ENCODE measurements at regions not wholly inside any gene's neighbourhood (a gene's known extent, or its start where the extent isn't known, plus 50 kb on each side); places are given as distances from the start of the nearest gene placed in this dataset.
A peak's percentile ranks its signal among the peaks of the same experiment; 100 is the strongest.

DNA sequence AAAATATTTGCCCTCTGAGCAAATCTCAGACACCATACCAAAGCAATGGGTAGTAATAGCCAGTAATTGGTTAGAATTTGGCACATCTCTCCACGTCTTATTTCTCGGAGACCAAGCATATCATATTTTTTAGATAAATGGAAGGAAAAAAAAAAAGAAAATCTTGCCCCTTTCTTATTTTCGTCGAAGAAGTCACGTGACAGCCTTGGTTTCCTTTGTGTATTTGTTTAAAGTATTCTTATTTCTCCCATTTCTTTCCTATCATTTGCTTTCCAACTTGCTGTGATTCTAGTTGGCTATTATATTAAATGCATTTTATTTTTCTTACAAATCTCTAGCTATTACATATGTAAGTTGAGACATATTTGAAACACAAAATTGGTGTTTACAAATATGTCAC, 2155.9 kb downstream of the PCDH9 start:
- no peaks in the 10 kb centered on the region for H4K20me1 ChIP-seq (ENCODE audit: control insufficient read depth, insufficient read depth)
- no TSS peak for BruUV-seq (replicated peaks)
- H3K4me1 ChIP-seq (ENCODE audit: control insufficient read depth, insufficient read depth, low read length): no peaks in the 10 kb centered on the region
- no peaks in the 10 kb centered on the region for H3K36me3 ChIP-seq (ENCODE audit: control insufficient read depth in 2 of 2, insufficient read depth in 2 of 2, low read length in 1 of 2)
- H3K4me3 ChIP-seq: no peak overlapping the region
- ChIA-PET RAD21 (ENCODE audit: unreplicated experiment) (no interaction called here), POLR2A (no interaction called here), CTCF (no interaction called here), SMC1A (ENCODE audit: uncharacterized antibody, unreplicated experiment) (interaction anchor here (0.6 to 0.9 kb wide), 2 partner anchors 13 to 1400 kb away, joined by 3 read pairs; no protein-coding TSS in a partner anchor)
- H3K9me3 ChIP-seq (replicated peaks; ENCODE audit: control insufficient read depth, insufficient read depth, low read length): no peaks in the 10 kb centered on the region
- no peak overlapping the region for H3K27ac ChIP-seq (ENCODE audit: control insufficient read depth, insufficient read depth)
- WGBS (ENCODE audit: insufficient coverage, insufficient replicate concordance, low lambda C conversion rate, missing lambda C conversion rate): 16% methylated on average over 5 of the region's 5 CpGs
- no peaks in the 10 kb centered on the region for H3K27me3 ChIP-seq (replicated peaks in 1 of 2; ENCODE audit: control insufficient read depth in 2 of 2, insufficient read depth in 2 of 2, low read length in 1 of 2)
- in situ Hi-C loops (cut with MboI): no loop called here
- ATAC-seq: no peak
- no peak for DNase-seq (ENCODE audit: low read depth, low spot score)
- H2AFZ ChIP-seq (ENCODE audit: control insufficient read depth, low read depth, low read length): no peak overlapping the region
- H3K79me2 ChIP-seq (ENCODE audit: control insufficient read depth, insufficient read depth, low read length): no peaks in the 10 kb centered on the region
- intact Hi-C loops (cut with micrococcal nuclease; ENCODE audit: unreplicated experiment): loop anchor here (10.0 kb wide), 1 partner anchor 61 kb away; no protein-coding TSS in a partner anchor
- TF ChIP-seq CEBPB (IDR thresholded peaks at IDR 0.05; ENCODE audit: borderline replicate concordance in 1 of 2, low read depth in 2 of 2, low read length in 2 of 2): no peak
- TF ChIP-seq ZBTB33 (IDR thresholded peaks at IDR 0.05): no peak
- TF ChIP-seq RAD51 (IDR thresholded peaks at IDR 0.05): peak; percentile 54; the same call in 1 of the 2 replicates
- no peak for TF ChIP-seq TARDBP (IDR thresholded peaks at IDR 0.05; ENCODE audit: borderline replicate concordance)
- TF ChIP-seq MYC (IDR thresholded peaks at IDR 0.05; ENCODE audit: insufficient read depth, insufficient read length, insufficient replicate concordance, low read length, severe bottlenecking): no peak
- no peak for TF ChIP-seq NFYB (IDR thresholded peaks at IDR 0.05; ENCODE audit: insufficient read depth, low read depth, low read length)
- TF ChIP-seq ZNF274 (IDR thresholded peaks at IDR 0.05; ENCODE audit: insufficient read depth, insufficient read length): no peak
- FAIRE-seq: no peak
- H3K4me2 ChIP-seq (ENCODE audit: control insufficient read depth, insufficient read depth): no peak overlapping the region
- no peak overlapping the region for H3K9ac ChIP-seq (ENCODE audit: control insufficient read depth, insufficient read depth, low read length)
